ENCODE measurements at regions not wholly inside any gene's neighbourhood (a gene's known extent, or its start where the extent isn't known, plus 50 kb on each side); places are given as distances from the start of the nearest gene placed in this dataset.

DNA sequence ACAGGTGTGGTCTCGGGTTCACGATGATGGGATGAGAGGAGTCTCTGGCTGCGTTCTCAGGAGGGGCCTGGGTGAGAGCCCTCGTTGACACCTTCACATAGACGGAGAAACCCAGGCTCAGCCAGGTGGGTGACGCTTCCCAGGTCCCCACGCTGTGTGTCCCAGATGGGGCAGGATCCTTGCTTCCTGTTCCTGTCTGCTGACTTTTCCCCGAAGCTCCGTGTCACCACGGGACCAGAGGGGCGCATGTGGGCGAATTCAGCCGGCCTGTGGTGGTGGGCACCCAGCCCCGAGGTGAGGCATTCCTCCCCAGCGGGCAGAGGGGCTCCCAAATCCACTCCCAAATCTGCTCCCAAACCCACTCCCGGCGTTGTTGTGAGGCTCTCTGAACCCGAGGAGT, 732.8 kb downstream of the BRD1 start:
- TF ChIP-seq, protein P1, sequence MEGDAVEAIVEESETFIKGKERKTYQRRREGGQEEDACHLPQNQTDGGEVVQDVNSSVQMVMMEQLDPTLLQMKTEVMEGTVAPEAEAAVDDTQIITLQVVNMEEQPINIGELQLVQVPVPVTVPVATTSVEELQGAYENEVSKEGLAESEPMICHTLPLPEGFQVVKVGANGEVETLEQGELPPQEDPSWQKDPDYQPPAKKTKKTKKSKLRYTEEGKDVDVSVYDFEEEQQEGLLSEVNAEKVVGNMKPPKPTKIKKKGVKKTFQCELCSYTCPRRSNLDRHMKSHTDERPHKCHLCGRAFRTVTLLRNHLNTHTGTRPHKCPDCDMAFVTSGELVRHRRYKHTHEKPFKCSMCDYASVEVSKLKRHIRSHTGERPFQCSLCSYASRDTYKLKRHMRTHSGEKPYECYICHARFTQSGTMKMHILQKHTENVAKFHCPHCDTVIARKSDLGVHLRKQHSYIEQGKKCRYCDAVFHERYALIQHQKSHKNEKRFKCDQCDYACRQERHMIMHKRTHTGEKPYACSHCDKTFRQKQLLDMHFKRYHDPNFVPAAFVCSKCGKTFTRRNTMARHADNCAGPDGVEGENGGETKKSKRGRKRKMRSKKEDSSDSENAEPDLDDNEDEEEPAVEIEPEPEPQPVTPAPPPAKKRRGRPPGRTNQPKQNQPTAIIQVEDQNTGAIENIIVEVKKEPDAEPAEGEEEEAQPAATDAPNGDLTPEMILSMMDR (conservative IDR thresholded peaks at IDR 0.05; ENCODE audit: low read depth, low read length), result no peak
- TF ChIP-seq, protein P2, sequence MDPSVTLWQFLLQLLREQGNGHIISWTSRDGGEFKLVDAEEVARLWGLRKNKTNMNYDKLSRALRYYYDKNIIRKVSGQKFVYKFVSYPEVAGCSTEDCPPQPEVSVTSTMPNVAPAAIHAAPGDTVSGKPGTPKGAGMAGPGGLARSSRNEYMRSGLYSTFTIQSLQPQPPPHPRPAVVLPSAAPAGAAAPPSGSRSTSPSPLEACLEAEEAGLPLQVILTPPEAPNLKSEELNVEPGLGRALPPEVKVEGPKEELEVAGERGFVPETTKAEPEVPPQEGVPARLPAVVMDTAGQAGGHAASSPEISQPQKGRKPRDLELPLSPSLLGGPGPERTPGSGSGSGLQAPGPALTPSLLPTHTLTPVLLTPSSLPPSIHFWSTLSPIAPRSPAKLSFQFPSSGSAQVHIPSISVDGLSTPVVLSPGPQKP (IDR thresholded peaks at IDR 0.05; ENCODE audit: borderline replicate concordance, low read depth, low read length), result no peak
- TF ChIP-seq POLR2A (IDR thresholded peaks at IDR 0.05; ENCODE audit: low read depth, low read length), result no peak
- TF ChIP-seq CEBPB (IDR thresholded peaks at IDR 0.05; ENCODE audit: low read depth, low read length), result no peak
- no peak for TF ChIP-seq MAZ (IDR thresholded peaks at IDR 0.05; ENCODE audit: borderline replicate concordance, low read depth, low read length)

Measured in IMR-90 (cell line).